ENCODE measurements at regions not wholly inside any gene's neighbourhood (a gene's known extent, or its start where the extent isn't known, plus 50 kb on each side); places are given as distances from the start of the nearest gene placed in this dataset.

DNA sequence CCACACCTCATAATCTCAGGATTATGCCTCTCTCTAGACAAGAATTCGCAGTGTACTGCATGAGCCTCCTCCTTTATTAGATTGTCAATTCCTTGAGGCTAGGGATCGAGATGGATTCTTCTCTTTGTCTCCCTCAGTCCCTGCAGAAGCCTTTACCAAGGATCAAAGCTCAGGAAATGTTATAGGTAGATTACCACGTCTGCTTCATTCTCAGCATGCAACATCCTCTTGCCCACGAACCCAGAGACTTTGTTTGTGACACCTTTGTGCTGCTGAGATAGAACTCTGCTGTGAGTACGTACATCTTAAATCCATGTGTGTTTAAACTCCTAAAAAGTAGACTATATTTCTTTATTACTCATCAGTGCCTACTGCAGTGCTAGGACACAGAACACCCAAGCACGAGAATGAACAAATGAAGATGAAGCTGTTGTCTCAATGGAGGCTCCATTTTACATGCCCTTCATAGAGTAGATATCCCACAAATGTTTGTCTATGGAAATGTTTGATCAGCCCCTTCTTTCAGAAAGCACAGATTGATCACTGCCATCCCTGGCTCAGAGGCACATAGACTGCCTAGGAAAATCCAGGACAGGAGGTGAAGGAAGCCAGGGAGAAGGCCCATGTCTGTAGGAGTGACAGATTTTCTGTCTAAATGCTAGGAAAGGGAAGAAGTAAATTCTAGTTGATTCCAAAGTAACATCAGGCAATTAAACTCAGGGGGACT, 98.8 kb upstream of the KLHL29 start:
- Histone ChIP-seq H3K36me3 (ENCODE audit: control insufficient read depth in 2 of 2, insufficient read depth in 2 of 2, low read length in 2 of 2) (no peaks in the 10 kb centered on the region), H3K27me3 (ENCODE audit: control insufficient read depth in 2 of 2, insufficient read depth in 2 of 2, low read length in 2 of 2) (no peaks in the 10 kb centered on the region), H3K27ac (ENCODE audit: low read depth in 2 of 2, low read length in 2 of 2) (peak overlapping the region; percentile 26 to 59), H3K9me3 (ENCODE audit: control insufficient read depth in 2 of 2, low read length in 2 of 2) (no peaks in the 10 kb centered on the region), H3K9ac (ENCODE audit: low read depth in 1 of 2, low read length in 2 of 2) (no peak overlapping the region), H3K4me1 (ENCODE audit: control insufficient read depth in 2 of 2, insufficient read depth in 2 of 2, low read length in 2 of 2) (peaks cover 0 to 6% of the 10 kb centered on the region in 2 donors), H3K4me3 (ENCODE audit: low read length in 2 of 2) (no peak overlapping the region)

DNA sequence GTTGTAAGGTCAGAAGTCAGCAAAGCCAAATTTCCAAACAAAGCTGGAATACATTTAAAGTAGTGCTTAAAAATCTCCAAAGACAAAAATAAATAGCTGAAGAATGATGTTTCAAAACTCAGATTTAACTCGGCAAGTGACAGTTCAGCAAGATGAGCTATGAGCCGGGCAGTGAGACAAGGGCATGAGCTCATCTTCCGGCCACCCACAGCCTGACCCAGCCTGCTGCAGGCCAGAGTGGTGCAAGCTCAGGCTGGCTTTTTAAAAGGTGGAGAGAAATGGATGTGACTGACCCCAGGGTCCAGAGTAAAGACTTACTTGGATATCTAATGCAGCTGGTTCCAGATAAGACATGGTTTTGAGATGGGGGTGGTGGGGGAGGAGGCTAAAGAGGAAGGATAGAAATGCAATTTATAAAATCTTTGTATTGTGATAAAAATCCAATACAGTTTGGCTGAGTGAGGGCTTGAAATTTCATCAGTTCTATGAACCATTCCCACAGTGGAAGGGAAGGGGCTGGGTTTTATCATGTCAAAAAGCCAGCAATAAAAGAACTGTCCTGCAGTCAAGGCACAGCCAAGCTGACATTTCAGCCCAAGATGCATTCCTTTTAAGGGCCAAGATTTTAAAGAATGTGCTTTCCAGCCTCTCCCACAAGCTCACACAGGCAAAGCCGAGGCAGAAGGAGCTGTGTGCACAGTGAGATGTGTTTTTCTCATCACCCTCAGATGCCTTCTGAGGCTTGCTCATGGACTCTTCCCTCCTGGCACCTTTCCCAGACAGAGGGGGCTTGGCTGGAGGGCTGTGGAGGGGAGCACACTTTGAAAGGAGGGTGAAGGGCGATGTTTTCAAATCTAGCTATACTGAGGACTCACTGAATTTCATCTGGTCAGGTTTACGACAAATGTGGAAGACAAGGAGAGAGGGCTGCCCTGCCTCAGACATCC, 97.9 kb upstream of the KLHL29 start:
- no peak overlapping the region for H3K9ac ChIP-seq (ENCODE audit: low read depth in 1 of 2, low read length in 2 of 2)
- H3K27me3 ChIP-seq (ENCODE audit: control insufficient read depth in 2 of 2, insufficient read depth in 2 of 2, low read length in 2 of 2): no peaks in the 10 kb centered on the region
- no peak overlapping the region for H3K4me3 ChIP-seq (ENCODE audit: low read length in 2 of 2)
- peak overlapping the region; percentile 35 to 59 for H3K27ac ChIP-seq (ENCODE audit: low read depth in 2 of 2, low read length in 2 of 2)
- H3K4me1 ChIP-seq (ENCODE audit: control insufficient read depth in 2 of 2, insufficient read depth in 2 of 2, low read length in 2 of 2): peaks cover 0 to 6% of the 10 kb centered on the region in 2 donors
- H3K9me3 ChIP-seq (ENCODE audit: control insufficient read depth in 2 of 2, low read length in 2 of 2): no peaks in the 10 kb centered on the region
- H3K36me3 ChIP-seq (ENCODE audit: control insufficient read depth in 2 of 2, insufficient read depth in 2 of 2, low read length in 2 of 2): no peaks in the 10 kb centered on the region

DNA sequence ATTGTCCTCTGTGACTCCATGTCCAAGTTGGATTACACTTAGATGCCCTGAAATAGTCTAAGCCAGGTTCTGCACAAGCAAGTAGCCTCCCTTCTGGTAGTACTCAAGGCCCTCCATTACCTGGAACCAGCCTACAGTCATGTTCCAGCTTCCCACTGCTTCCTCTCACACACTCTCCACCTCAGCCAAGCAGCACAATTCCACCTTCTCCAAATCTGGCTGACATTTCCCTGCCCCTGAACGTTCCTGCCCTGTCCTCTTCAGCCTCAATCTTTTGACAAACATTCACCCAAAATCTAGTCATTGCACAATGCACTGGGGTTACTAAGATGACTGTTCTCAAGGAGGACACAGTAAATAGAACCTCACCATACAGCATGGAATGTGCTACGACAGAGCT, 95.3 kb upstream of the KLHL29 start:
- H3K9ac ChIP-seq (ENCODE audit: low read depth in 1 of 2, low read length in 2 of 2): no peak overlapping the region
- H3K4me1 ChIP-seq (ENCODE audit: control insufficient read depth in 2 of 2, insufficient read depth in 2 of 2, low read length in 2 of 2): peaks cover 0 to 6% of the 10 kb centered on the region in 2 donors

DNA sequence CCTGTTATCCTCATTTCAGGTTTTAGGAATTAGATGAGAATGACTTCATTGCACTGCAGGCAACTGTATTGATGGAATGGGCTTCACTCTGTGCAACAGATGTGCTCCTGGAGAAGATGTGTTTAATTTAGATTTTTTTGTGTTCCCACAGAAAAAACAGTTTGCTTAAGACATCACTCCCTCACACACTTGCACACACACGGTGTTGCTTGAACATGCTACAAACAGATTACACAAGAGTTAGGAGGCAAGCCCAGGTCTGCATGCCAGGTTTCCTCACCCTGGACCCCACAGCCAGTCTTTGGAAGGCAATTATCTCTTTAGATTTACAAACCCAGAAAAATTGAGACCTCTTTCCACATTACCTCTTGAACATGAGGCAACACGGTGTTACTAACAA, 93.7 kb upstream of the KLHL29 start:
- Histone ChIP-seq H3K27ac (ENCODE audit: low read depth in 2 of 2, low read length in 2 of 2) (no peak overlapping the region), H3K4me1 (ENCODE audit: control insufficient read depth in 2 of 2, insufficient read depth in 2 of 2, low read length in 2 of 2) (peaks cover 0 to 4% of the 10 kb centered on the region in 2 donors)

More for the DNA sequence above, 95.3 kb upstream of the KLHL29 start:
- Histone ChIP-seq H3K36me3 (ENCODE audit: control insufficient read depth in 2 of 2, insufficient read depth in 2 of 2, low read length in 2 of 2) (no peaks in the 10 kb centered on the region), H3K9me3 (ENCODE audit: control insufficient read depth in 2 of 2, low read length in 2 of 2) (no peaks in the 10 kb centered on the region), H3K4me3 (ENCODE audit: low read length in 2 of 2) (no peak overlapping the region), H3K27me3 (ENCODE audit: control insufficient read depth in 2 of 2, insufficient read depth in 2 of 2, low read length in 2 of 2) (no peaks in the 10 kb centered on the region), H3K27ac (ENCODE audit: low read depth in 2 of 2, low read length in 2 of 2) (no peak overlapping the region)

DNA sequence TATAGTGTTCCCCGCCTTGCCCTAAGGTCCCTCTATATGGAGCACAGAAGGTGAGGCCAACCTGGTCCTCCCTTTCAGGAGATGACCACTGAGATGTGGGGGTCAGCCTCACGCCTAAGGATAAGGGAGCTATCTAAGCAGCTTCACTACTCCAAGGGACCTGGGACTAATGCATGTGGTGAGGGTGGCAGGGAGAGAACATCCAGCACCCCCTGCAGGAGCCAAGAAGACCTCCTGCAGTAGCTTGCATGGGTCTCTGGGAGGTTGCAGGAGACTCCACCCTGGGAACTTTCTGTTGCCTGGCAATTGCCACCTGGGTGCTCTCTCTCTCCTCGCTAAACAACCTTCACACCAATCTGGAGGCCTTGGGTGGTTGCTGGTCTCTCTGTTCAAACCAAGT, 93.0 kb upstream of the KLHL29 start:
- H3K27me3 ChIP-seq (ENCODE audit: control insufficient read depth in 2 of 2, insufficient read depth in 2 of 2, low read length in 2 of 2): no peaks in the 10 kb centered on the region
- H3K4me1 ChIP-seq (ENCODE audit: control insufficient read depth in 2 of 2, insufficient read depth in 2 of 2, low read length in 2 of 2): peaks cover 0 to 4% of the 10 kb centered on the region in 2 donors
- H3K9ac ChIP-seq (ENCODE audit: low read depth in 1 of 2, low read length in 2 of 2): no peak overlapping the region

More for the DNA sequence above, 93.7 kb upstream of the KLHL29 start:
- H3K9ac ChIP-seq (ENCODE audit: low read depth in 1 of 2, low read length in 2 of 2): no peak overlapping the region
- no peaks in the 10 kb centered on the region for H3K27me3 ChIP-seq (ENCODE audit: control insufficient read depth in 2 of 2, insufficient read depth in 2 of 2, low read length in 2 of 2)
- H3K36me3 ChIP-seq (ENCODE audit: control insufficient read depth in 2 of 2, insufficient read depth in 2 of 2, low read length in 2 of 2): no peaks in the 10 kb centered on the region
- no peak overlapping the region for H3K4me3 ChIP-seq (ENCODE audit: low read length in 2 of 2)
- no peaks in the 10 kb centered on the region for H3K9me3 ChIP-seq (ENCODE audit: control insufficient read depth in 2 of 2, low read length in 2 of 2)

DNA sequence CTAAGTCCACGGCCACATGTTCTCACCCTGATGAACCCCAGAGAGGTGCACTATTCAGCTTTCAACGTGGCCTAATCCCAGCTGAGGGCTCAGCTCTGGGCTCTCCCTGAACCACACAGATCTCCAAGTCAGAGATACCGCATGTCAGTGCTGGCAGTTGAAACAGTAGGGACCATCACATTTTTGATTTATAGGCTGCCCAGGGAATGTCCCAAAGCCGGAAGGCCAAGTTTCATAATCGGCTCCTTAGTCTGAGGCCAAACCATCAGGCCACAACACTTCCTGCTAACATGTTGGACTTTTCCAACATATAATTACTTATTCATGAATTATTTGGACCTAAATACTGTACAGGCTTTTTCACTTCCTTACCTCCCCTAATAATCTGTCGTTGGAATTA, 91.9 kb upstream of the KLHL29 start:
- Histone ChIP-seq H3K4me3 (ENCODE audit: low read length in 2 of 2) (no peak overlapping the region), H3K9me3 (ENCODE audit: control insufficient read depth in 2 of 2, low read length in 2 of 2) (no peaks in the 10 kb centered on the region), H3K36me3 (ENCODE audit: control insufficient read depth in 2 of 2, insufficient read depth in 2 of 2, low read length in 2 of 2) (no peaks in the 10 kb centered on the region), H3K27me3 (ENCODE audit: control insufficient read depth in 2 of 2, insufficient read depth in 2 of 2, low read length in 2 of 2) (no peaks in the 10 kb centered on the region), H3K27ac (ENCODE audit: low read depth in 2 of 2, low read length in 2 of 2) (no peak overlapping the region), H3K9ac (ENCODE audit: low read depth in 1 of 2, low read length in 2 of 2) (no peak overlapping the region), H3K4me1 (ENCODE audit: control insufficient read depth in 2 of 2, insufficient read depth in 2 of 2, low read length in 2 of 2) (no peaks in the 10 kb centered on the region)

More for the DNA sequence above, 93.0 kb upstream of the KLHL29 start:
- Histone ChIP-seq H3K36me3 (ENCODE audit: control insufficient read depth in 2 of 2, insufficient read depth in 2 of 2, low read length in 2 of 2) (no peaks in the 10 kb centered on the region), H3K9me3 (ENCODE audit: control insufficient read depth in 2 of 2, low read length in 2 of 2) (no peaks in the 10 kb centered on the region), H3K27ac (ENCODE audit: low read depth in 2 of 2, low read length in 2 of 2) (no peak overlapping the region), H3K4me3 (ENCODE audit: low read length in 2 of 2) (no peak overlapping the region)

DNA sequence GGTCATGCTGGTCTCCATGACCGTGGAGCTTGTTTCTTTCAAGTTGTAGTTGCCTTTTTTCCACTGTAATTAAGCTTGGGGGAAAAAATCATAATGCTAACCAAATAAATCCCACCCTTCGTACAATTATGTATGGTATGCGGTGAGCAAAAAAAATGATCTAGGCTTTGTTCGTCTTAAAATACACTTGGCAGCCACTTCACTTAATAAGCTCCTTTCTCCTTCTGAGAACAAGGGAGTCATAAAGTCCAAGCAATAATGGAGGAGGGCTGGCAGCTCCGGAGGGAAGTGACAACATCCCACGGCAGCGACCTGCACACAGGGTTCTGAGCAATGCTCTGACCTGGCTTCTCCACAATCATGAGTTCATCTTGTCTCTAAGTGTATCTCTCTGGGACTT, 91.2 kb upstream of the KLHL29 start:
- no peak overlapping the region for H3K9ac ChIP-seq (ENCODE audit: low read depth in 1 of 2, low read length in 2 of 2)
- no peak overlapping the region for H3K27ac ChIP-seq (ENCODE audit: low read depth in 2 of 2, low read length in 2 of 2)
- no peaks in the 10 kb centered on the region for H3K27me3 ChIP-seq (ENCODE audit: control insufficient read depth in 2 of 2, insufficient read depth in 2 of 2, low read length in 2 of 2)
- no peaks in the 10 kb centered on the region for H3K9me3 ChIP-seq (ENCODE audit: control insufficient read depth in 2 of 2, low read length in 2 of 2)
- no peaks in the 10 kb centered on the region for H3K36me3 ChIP-seq (ENCODE audit: control insufficient read depth in 2 of 2, insufficient read depth in 2 of 2, low read length in 2 of 2)
- no peaks in the 10 kb centered on the region for H3K4me1 ChIP-seq (ENCODE audit: control insufficient read depth in 2 of 2, insufficient read depth in 2 of 2, low read length in 2 of 2)
- no peak overlapping the region for H3K4me3 ChIP-seq (ENCODE audit: low read length in 2 of 2)

DNA sequence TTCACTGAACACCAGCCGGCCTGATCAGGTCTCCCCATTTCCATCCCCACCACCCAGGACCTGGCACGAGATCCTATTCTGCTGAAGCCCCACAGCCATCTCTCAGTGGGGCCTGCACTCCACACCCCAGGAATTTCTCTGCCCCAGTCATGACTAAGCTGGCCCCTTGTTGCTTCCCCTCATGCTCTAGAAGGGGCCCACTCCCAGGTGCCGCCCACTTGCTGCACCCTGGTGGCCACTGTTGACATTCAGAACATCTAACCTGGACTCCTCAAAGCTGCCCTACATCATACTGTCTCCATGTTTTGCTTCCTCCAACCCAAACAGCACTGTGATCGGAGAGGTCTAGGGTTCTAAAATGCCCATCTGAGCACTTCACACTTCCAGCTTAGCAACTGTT, 90.7 kb upstream of the KLHL29 start:
- Histone ChIP-seq H3K27ac (ENCODE audit: low read depth in 2 of 2, low read length in 2 of 2) (no peak overlapping the region), H3K9me3 (ENCODE audit: control insufficient read depth in 2 of 2, low read length in 2 of 2) (no peaks in the 10 kb centered on the region), H3K4me1 (ENCODE audit: control insufficient read depth in 2 of 2, insufficient read depth in 2 of 2, low read length in 2 of 2) (no peaks in the 10 kb centered on the region), H3K9ac (ENCODE audit: low read depth in 1 of 2, low read length in 2 of 2) (no peak overlapping the region), H3K36me3 (ENCODE audit: control insufficient read depth in 2 of 2, insufficient read depth in 2 of 2, low read length in 2 of 2) (no peaks in the 10 kb centered on the region), H3K4me3 (ENCODE audit: low read length in 2 of 2) (no peak overlapping the region), H3K27me3 (ENCODE audit: control insufficient read depth in 2 of 2, insufficient read depth in 2 of 2, low read length in 2 of 2) (no peaks in the 10 kb centered on the region)

DNA sequence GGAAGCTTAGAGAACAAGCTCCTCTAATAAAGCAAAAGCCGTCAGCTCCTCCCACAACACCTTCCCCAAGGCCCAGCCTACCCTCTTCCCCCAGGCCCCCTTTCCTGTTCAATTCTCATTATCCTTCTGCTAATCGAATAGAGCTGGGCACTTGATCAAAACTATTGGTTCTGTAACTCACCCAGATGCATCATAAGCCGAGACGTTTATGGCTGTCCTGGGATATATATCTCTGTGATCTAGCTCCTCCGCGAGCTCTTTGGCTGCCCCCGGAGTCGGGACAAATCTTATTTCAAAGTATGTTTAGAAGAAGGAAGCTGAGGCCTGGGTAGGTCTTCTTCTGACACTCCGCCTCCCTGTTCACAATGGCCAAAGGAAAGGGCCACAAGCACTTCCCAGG, 88.3 kb upstream of the KLHL29 start:
- Histone ChIP-seq H3K4me1 (ENCODE audit: control insufficient read depth in 2 of 2, insufficient read depth in 2 of 2, low read length in 2 of 2) (no peaks in the 10 kb centered on the region), H3K27ac (ENCODE audit: low read depth in 2 of 2, low read length in 2 of 2) (no peak overlapping the region), H3K4me3 (ENCODE audit: low read length in 2 of 2) (no peak overlapping the region), H3K27me3 (ENCODE audit: control insufficient read depth in 2 of 2, insufficient read depth in 2 of 2, low read length in 2 of 2) (no peaks in the 10 kb centered on the region), H3K36me3 (ENCODE audit: control insufficient read depth in 2 of 2, insufficient read depth in 2 of 2, low read length in 2 of 2) (no peaks in the 10 kb centered on the region), H3K9me3 (ENCODE audit: control insufficient read depth in 2 of 2, low read length in 2 of 2) (no peaks in the 10 kb centered on the region), H3K9ac (ENCODE audit: low read depth in 1 of 2, low read length in 2 of 2) (no peak overlapping the region)

DNA sequence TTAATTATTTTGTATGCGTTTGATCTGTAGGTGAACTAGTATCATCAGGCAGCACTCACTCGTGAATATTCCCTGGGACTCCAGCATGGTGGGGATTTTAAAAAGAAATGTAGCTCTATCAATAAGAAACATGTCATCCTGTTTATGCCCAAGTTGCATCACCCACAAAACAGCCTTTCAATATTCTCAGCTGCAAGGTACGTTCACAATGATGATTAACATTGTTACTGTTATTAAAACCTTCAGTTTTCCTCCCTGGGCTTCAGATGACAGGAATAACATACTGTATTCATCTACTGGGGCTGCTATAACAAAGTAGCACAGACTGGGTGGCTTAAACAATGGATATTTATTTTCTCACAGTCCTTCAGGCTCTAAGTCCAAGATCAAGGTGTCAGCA, 87.9 kb upstream of the KLHL29 start:
- Histone ChIP-seq H3K9ac (ENCODE audit: low read depth in 1 of 2, low read length in 2 of 2) (no peak overlapping the region), H3K27me3 (ENCODE audit: control insufficient read depth in 2 of 2, insufficient read depth in 2 of 2, low read length in 2 of 2) (no peaks in the 10 kb centered on the region)

More for the DNA sequence above, 87.9 kb upstream of the KLHL29 start:
- Histone ChIP-seq H3K36me3 (ENCODE audit: control insufficient read depth in 2 of 2, insufficient read depth in 2 of 2, low read length in 2 of 2) (no peaks in the 10 kb centered on the region), H3K9me3 (ENCODE audit: control insufficient read depth in 2 of 2, low read length in 2 of 2) (no peaks in the 10 kb centered on the region), H3K4me3 (ENCODE audit: low read length in 2 of 2) (no peak overlapping the region), H3K4me1 (ENCODE audit: control insufficient read depth in 2 of 2, insufficient read depth in 2 of 2, low read length in 2 of 2) (no peaks in the 10 kb centered on the region), H3K27ac (ENCODE audit: low read depth in 2 of 2, low read length in 2 of 2) (no peak overlapping the region)

All from mucosa of rectum (tissue), 2 donors.